HCT116 (cell line): ENCODE measurements at regions not wholly inside any gene's neighbourhood (a gene's known extent, or its start where the extent isn't known, plus 50 kb on each side); places are given as distances from the start of the nearest gene placed in this dataset.

Experiments
- ATAC-seq: fragments of 200-7000 bp; cut with Tn5 transposase; 2 replicates; pipeline ENCODE4 v1.9.1; 2020; ENCODE audit warnings: mild to moderate bottlenecking, moderate library complexity
- BruUV-seq: library from RNA; stranded (reverse); fragments of 400-500 nt; replicated peaks from 2 replicates; lab custom pipeline; 2021; lab: Mats Ljungman, UMichigan
- CTCF ChIA-PET: fragments of 300-600 bp; sonication (Branson Sonifier 250); formaldehyde crosslinking; loops from one replicate; lab custom pipeline; 2021; ENCODE audit warnings: antibody characterized with exemption; lab: Charles Lee
- POLR2A ChIA-PET: fragments of 300-600, 350-600 bp; sonication (Branson Sonifier 250); formaldehyde crosslinking; loops from one replicate; lab custom pipeline; 2021; ENCODE audit warnings: antibody characterized with exemption; lab: Charles Lee
- RAD21 ChIA-PET, 2 experiments: fragments of 300-600 bp; sonication (Branson Sonifier 250); formaldehyde crosslinking; loops; one replicate each; lab custom pipeline; 2023; ENCODE audit warnings: low total read pairs in 2 of 2; ENCODE audit not compliant: uncharacterized antibody in 2 of 2, unreplicated experiment in 2 of 2, low non-redundant PET in 1 of 2; lab: Charles Lee
- DNase-seq: peaks from one replicate; pipeline ENCODE4 v3.0.0-alpha.2; 2010; ENCODE audit warnings: low read depth, low spot score
- H2AFZ ChIP-seq: fragments of 200-600 bp; shearing (Covaris generic), sonication (generic); 2 replicates; pipeline ENCODE4 v1.6.1; 2017; ENCODE audit warnings: low read depth, mixed run types, mixed read lengths, antibody characterized with exemption, low read length; ENCODE audit not compliant: poor library complexity, severe bottlenecking
- H3K27ac ChIP-seq: 2 replicates; pipeline ENCODE4 v1.5.1; 2012; ENCODE audit warnings: low read depth, low read length
- H3K27me3 ChIP-seq: fragments of 200-600 bp; sonication (generic); 2 replicates; pipeline ENCODE4 v1.6.1; 2016; ENCODE audit warnings: mixed run types, low read length, mixed read lengths; ENCODE audit not compliant: insufficient read depth
- H3K36me3 ChIP-seq, 2 experiments: fragments of 200-500 bp in 1 of 2; fragments of 200-600 bp in 1 of 2; sonication (Bioruptor generic) in 1 of 2; sonication (generic) in 1 of 2; 2 replicates each; pipeline versions ENCODE4 v1.5.1 to v1.6.1; 2014 to 2016; ENCODE audit warnings: low read length in 2 of 2, inconsistent platforms in 1 of 2, mixed read lengths in 1 of 2, mixed run types in 1 of 2; ENCODE audit not compliant: insufficient read depth in 2 of 2, control insufficient read depth in 1 of 2
- H3K4me1 ChIP-seq, 2 experiments: fragments of 200-600 bp in 1 of 2; sonication (generic) in 1 of 2; 2 replicates each; pipeline versions ENCODE4 v1.5.1 to v1.6.1; 2012 to 2017; ENCODE audit warnings: low read length in 2 of 2, inconsistent platforms in 1 of 2, mild to moderate bottlenecking in 1 of 2, mixed read lengths in 1 of 2, mixed run types in 1 of 2, moderate library complexity in 1 of 2; ENCODE audit not compliant: insufficient read depth in 2 of 2, control insufficient read depth in 1 of 2
- H3K4me2 ChIP-seq: fragments of 200-600 bp; sonication (generic); 2 replicates; pipeline ENCODE4 v1.6.1; 2017; ENCODE audit warnings: mixed run types, low read length, mixed read lengths
- H3K4me3 ChIP-seq, 2 experiments: fragments of 200-600 bp in 1 of 2; sonication (generic) in 1 of 2; replicated peaks in 1 of 2; 2 replicates each; pipeline ENCODE4 v1.5.1; 2011 to 2016; ENCODE audit warnings: low read length in 2 of 2, control low read depth in 1 of 2, low read depth in 1 of 2, mild to moderate bottlenecking in 1 of 2, mixed read lengths in 1 of 2, mixed run types in 1 of 2
- H3K79me2 ChIP-seq: fragments of 200-600 bp; sonication (generic); 2 replicates; pipeline ENCODE4 v1.6.1; 2017; ENCODE audit warnings: mild to moderate bottlenecking, mixed run types, low read length, moderate library complexity, mixed read lengths; ENCODE audit not compliant: insufficient read depth
- H3K9ac ChIP-seq: fragments of 200-600 bp; sonication (generic); 2 replicates; pipeline ENCODE4 v1.6.1; 2016; ENCODE audit warnings: low read length, mixed read lengths
- H3K9me2 ChIP-seq: fragments of 200-600 bp; sonication (generic), shearing (Covaris generic); 2 replicates; pipeline ENCODE4 v1.6.1; 2017; ENCODE audit warnings: mixed run types, mild to moderate bottlenecking, moderate library complexity; ENCODE audit not compliant: insufficient read depth
- H3K9me3 ChIP-seq, 2 experiments: fragments of 200-500 bp in 1 of 2; fragments of 200-600 bp in 1 of 2; sonication (Bioruptor generic) in 1 of 2; sonication (generic) in 1 of 2; 2 replicates each; pipeline ENCODE4 v1.6.1; 2014 to 2017; ENCODE audit warnings: low read length in 2 of 2, mixed read lengths in 2 of 2, inconsistent platforms in 1 of 2, low read depth in 1 of 2, mild to moderate bottlenecking in 1 of 2, mixed run types in 1 of 2, moderate library complexity in 1 of 2; ENCODE audit not compliant: control insufficient read depth in 1 of 2, insufficient read depth in 1 of 2
- H4K20me1 ChIP-seq: fragments of 200-600 bp; sonication (generic), shearing (Covaris generic); 2 replicates; pipeline ENCODE4 v1.6.1; 2017; ENCODE audit warnings: mixed run types, mild to moderate bottlenecking, moderate library complexity; ENCODE audit not compliant: insufficient read depth
- ATF3 ChIP-seq: IDR thresholded peaks from 2 replicates; pipeline ENCODE4 v1.6.1; 2012
- CBX3 ChIP-seq: IDR thresholded peaks from 2 replicates; pipeline ENCODE4 v1.6.1; 2012; ENCODE audit warnings: low read depth
- CEBPB ChIP-seq: IDR thresholded peaks from 2 replicates; pipeline ENCODE4 v1.6.1; 2012; ENCODE audit warnings: low read depth
- CTCF ChIP-seq, 3 experiments: fragments of 200-600 bp in 1 of 3; sonication (generic) in 1 of 3; IDR thresholded peaks in 2 of 3; conservative IDR thresholded peaks in 1 of 3; 2 replicates each; pipeline ENCODE4 v1.5.1; 2012 to 2017; ENCODE audit warnings: low read depth in 2 of 3, low read length in 2 of 3, antibody characterized with exemption in 1 of 3, borderline replicate concordance in 1 of 3, control low read depth in 1 of 3, mild to moderate bottlenecking in 1 of 3, mixed read lengths in 1 of 3, mixed run types in 1 of 3, moderate library complexity in 1 of 3; ENCODE audit not compliant: insufficient read depth in 1 of 3
- ELF1 ChIP-seq: IDR thresholded peaks from 2 replicates; pipeline ENCODE4 v1.6.1; 2012; ENCODE audit warnings: low read depth, borderline replicate concordance
- EZH2phosphoT487 ChIP-seq: fragments of 200-600 bp; IDR thresholded peaks from 2 replicates; pipeline ENCODE4 v1.6.1; 2018; ENCODE audit warnings: antibody characterized with exemption, borderline replicate concordance
- FOSL1 ChIP-seq: IDR thresholded peaks from 2 replicates; pipeline ENCODE4 v1.6.1; 2012; ENCODE audit warnings: low read depth
- JUND ChIP-seq: IDR thresholded peaks from 2 replicates; pipeline ENCODE4 v1.6.1; 2012
- MAX ChIP-seq: IDR thresholded peaks from 2 replicates; pipeline ENCODE4 v1.6.1; 2012
- REST ChIP-seq: IDR thresholded peaks from 2 replicates; pipeline ENCODE4 v1.6.1; 2012; ENCODE audit warnings: low read depth
- SIN3A ChIP-seq: IDR thresholded peaks from 2 replicates; pipeline ENCODE4 v1.6.1; 2012; ENCODE audit warnings: low read depth
- SP1 ChIP-seq: IDR thresholded peaks from 2 replicates; pipeline ENCODE4 v1.6.1; 2012; ENCODE audit warnings: low read depth
- SRF ChIP-seq: IDR thresholded peaks from 2 replicates; pipeline ENCODE4 v1.6.1; 2012; ENCODE audit warnings: low read depth
- YY1 ChIP-seq: IDR thresholded peaks from 2 replicates; pipeline ENCODE4 v1.6.1; 2011; ENCODE audit warnings: low read length, low read depth, moderate library complexity, mild to moderate bottlenecking; ENCODE audit not compliant: insufficient replicate concordance; ENCODE audit errors: extremely low read depth
- ZBTB33 ChIP-seq: IDR thresholded peaks from 2 replicates; pipeline ENCODE4 v1.6.1; 2011; ENCODE audit warnings: mild to moderate bottlenecking, low read length, moderate library complexity; ENCODE audit not compliant: insufficient replicate concordance; ENCODE audit errors: extremely low read depth
- ZFX ChIP-seq: fragments of 450-650 bp; IDR thresholded peaks from 2 replicates; pipeline ENCODE4 v1.6.1; 2017
- ZNF274 ChIP-seq: fragments of 200-500 bp; sonication (Bioruptor generic); IDR thresholded peaks from 2 replicates; pipeline ENCODE4 v1.6.1; 2014; ENCODE audit warnings: mild to moderate bottlenecking, low read depth, low read length, inconsistent platforms
- intact Hi-C: fragments of 100-400 bp; cut with micrococcal nuclease; formaldehyde crosslinking; loops from 2 replicates; pipeline ENCODE4 v1.10.0; 2022

GRCh38 chr16:22727285-22728166 lies 86.4 kb upstream of the HS3ST2 start:
- H3K9me3 ChIP-seq: no peaks in the 10 kb centered on the region
- H3K79me2 ChIP-seq: no peaks in the 10 kb centered on the region
- peaks cover 34% of the 10 kb centered on the region for H3K27me3 ChIP-seq
- H3K4me1 ChIP-seq: no peaks in the 10 kb centered on the region
- no peaks in the 10 kb centered on the region for H4K20me1 ChIP-seq
- H2AFZ ChIP-seq: no peak overlapping the region
- H3K4me2 ChIP-seq: no peak overlapping the region
- H3K9me2 ChIP-seq: no peaks in the 10 kb centered on the region
- DNase-seq (no peak), ATAC-seq (no peak)
- no peak overlapping the region for H3K4me3 ChIP-seq
- no peaks in the 10 kb centered on the region for H3K36me3 ChIP-seq
- POLR2A ChIA-PET: no interaction called here
- RAD21 ChIA-PET: no interaction called here
- BruUV-seq: no TSS peak
- intact Hi-C loops: no loop called here
- TF ChIP-seq ELF1 (no peak), EZH2phosphoT487 (no peak), FOSL1 (no peak), CBX3 (no peak), REST (no peak), ATF3 (no peak), ZBTB33 (no peak), MAX (no peak), JUND (no peak), SRF (no peak), CTCF (IDR thresholded peaks at IDR 0.05 in 2 of 3, conservative IDR thresholded peaks at IDR 0.05 in 1 of 3; ENCODE audit: borderline replicate concordance in 1 of 3, insufficient read depth in 1 of 3, low read depth in 2 of 3, low read length in 2 of 3) (no peak), SIN3A (no peak), SP1 (no peak), ZNF274 (no peak), YY1 (no peak), ZFX (no peak), CEBPB (no peak)
- no peak overlapping the region for H3K27ac ChIP-seq
- CTCF ChIA-PET: no interaction called here
- H3K9ac ChIP-seq: no peak overlapping the region
